Ascending aorta (tissue), 2 donors: ENCODE measurements at regions not wholly inside any gene's neighbourhood (a gene's known extent, or its start where the extent isn't known, plus 50 kb on each side); places are given as distances from the start of the nearest gene placed in this dataset.

Experiments used
- DNase-seq, 2 donors: peaks; one replicate each; pipeline ENCODE4 v3.0.0-alpha.2; 2019; ENCODE audit warnings: low spot score in 2 of 2
- H3K27ac ChIP-seq, 2 donors: fragments of 200-600 bp; sonication (generic); one replicate each; pipeline ENCODE4 v1.5.1; 2016 to 2017; ENCODE audit warnings: mild to moderate bottlenecking in 1 of 2
- H3K27me3 ChIP-seq: fragments of 200-600 bp; sonication (generic); one replicate; pipeline ENCODE4 v1.5.1; 2017
- H3K36me3 ChIP-seq, 2 donors: fragments of 200-600 bp; sonication (generic); one replicate each; pipeline ENCODE4 v1.5.1; 2016
- H3K4me1 ChIP-seq, 2 donors: fragments of 200-600 bp; sonication (generic); one replicate each; pipeline ENCODE4 v1.5.1; 2016 to 2017; ENCODE audit warnings: mild to moderate bottlenecking in 1 of 2
- H3K4me3 ChIP-seq, 2 donors: fragments of 200-600 bp; sonication (generic); one replicate each; pipeline ENCODE4 v1.5.1; 2016 to 2017; ENCODE audit warnings: mild to moderate bottlenecking in 1 of 2
- H3K9me3 ChIP-seq, 2 donors: fragments of 200-600 bp; sonication (generic); one replicate each; pipeline ENCODE4 v1.5.1; 2016
- CTCF ChIP-seq, 3 experiments: fragments of 200-600 bp in 2 of 3; fragments of 450-650 bp in 1 of 3; sonication (generic) in 2 of 3; IDR thresholded peaks; one replicate each; pipeline ENCODE4 v1.5.1; 2016 to 2019; ENCODE audit warnings: antibody characterized with exemption in 3 of 3, mild to moderate bottlenecking in 1 of 3, moderate library complexity in 1 of 3
- intact Hi-C: fragments of 100-400 bp; cut with DNase I; formaldehyde crosslinking; loops from one replicate; pipeline ENCODE4 v1.15.1; 2023

DNA sequence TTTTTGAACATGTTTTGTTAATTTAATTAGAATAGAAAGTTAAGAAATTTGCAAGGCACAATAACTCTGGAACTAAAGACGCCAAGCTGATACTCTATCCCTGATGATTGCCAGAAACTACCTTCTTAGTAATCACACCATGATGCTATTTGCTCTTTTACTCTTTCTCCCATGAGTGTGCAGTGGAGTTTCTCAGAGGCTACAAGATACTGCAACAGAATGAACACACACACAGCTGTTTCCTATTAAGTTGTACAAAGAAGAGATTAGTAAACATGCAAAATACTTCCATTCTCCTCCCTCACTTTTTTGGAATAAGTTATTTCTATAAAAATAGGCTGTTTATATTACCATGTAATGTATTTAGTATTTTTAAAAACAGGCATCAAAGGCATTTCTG is 1367.5 kb downstream of the AACS start:
- DNase-seq = no peak
- no peak for TF ChIP-seq CTCF (IDR thresholded peaks at IDR 0.05)

GRCh38 chr12:126434412-126434985 is 1369.3 kb downstream of the AACS start:
- DNase-seq = no peak
- Histone ChIP-seq H3K27me3 (no peaks in the 10 kb centered on the region), H3K4me3 (no peak overlapping the region), H3K4me1 (no peaks in the 10 kb centered on the region), H3K36me3 (no peaks in the 10 kb centered on the region), H3K27ac (no peak overlapping the region), H3K9me3 (no peaks in the 10 kb centered on the region)
- intact Hi-C loops = no loop called here
- no peak for TF ChIP-seq CTCF (IDR thresholded peaks at IDR 0.05)

More for the DNA sequence above, 1367.5 kb downstream of the AACS start:
- intact Hi-C loops = no loop called here
- Histone ChIP-seq H3K36me3 (no peaks in the 10 kb centered on the region), H3K9me3 (no peaks in the 10 kb centered on the region), H3K4me1 (no peaks in the 10 kb centered on the region), H3K4me3 (no peak overlapping the region), H3K27ac (no peak overlapping the region), H3K27me3 (no peaks in the 10 kb centered on the region)

GRCh38 chr12:126436041-126436440 is 1370.8 kb downstream of the AACS start:
- Histone ChIP-seq H3K4me3 (no peak overlapping the region), H3K9me3 (no peaks in the 10 kb centered on the region), H3K27me3 (no peaks in the 10 kb centered on the region), H3K27ac (no peak overlapping the region), H3K4me1 (no peaks in the 10 kb centered on the region), H3K36me3 (no peaks in the 10 kb centered on the region)
- no peak for DNase-seq
- no peak for TF ChIP-seq CTCF (IDR thresholded peaks at IDR 0.05)
- intact Hi-C loops = no loop called here

DNA sequence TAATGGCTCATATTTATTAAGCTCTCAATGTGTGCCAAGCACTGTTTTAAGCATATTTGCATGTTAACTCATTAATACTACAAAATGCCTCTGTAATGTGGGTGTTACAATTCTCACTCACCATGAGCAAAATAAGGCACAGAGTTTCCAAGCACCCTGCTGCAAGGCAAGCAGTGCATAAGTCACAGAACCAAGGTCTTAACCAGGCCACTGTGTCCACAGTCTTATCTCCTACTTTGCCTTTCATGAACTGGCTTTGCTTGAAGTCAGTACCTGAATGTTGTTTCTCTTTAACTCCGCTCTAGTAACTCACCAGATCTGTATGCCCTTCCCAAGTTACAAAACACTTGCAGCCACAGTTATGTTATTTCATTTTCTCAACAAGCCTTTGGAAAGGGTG is 1372.7 kb downstream of the AACS start:
- Histone ChIP-seq H3K4me1 (no peaks in the 10 kb centered on the region), H3K27ac (no peak overlapping the region), H3K9me3 (no peaks in the 10 kb centered on the region), H3K4me3 (no peak overlapping the region), H3K36me3 (no peaks in the 10 kb centered on the region), H3K27me3 (no peaks in the 10 kb centered on the region)
- no peak for TF ChIP-seq CTCF (IDR thresholded peaks at IDR 0.05)
- intact Hi-C loops = no loop called here
- DNase-seq = no peak

DNA sequence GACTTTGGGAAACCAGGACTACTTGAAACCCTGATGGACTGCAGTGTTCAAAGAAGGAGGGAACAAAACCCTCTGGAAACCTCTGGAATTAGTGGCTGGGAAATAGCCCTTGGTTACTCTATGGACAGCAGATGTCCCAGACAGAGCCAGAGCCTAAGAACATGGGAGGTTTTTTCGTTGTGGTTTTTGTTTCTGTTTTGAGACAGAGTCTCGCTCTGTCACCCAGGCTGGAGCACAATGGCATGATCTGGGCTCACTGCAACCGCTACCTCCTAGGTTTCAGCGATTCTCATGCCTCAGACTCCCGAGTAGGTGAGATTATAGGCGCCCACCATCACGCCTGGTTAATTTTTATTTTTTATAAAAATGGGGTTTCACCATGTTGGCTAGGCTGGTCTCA is 1378.7 kb downstream of the AACS start:
- intact Hi-C loops = no loop called here
- TF ChIP-seq CTCF (IDR thresholded peaks at IDR 0.05) = no peak

DNA sequence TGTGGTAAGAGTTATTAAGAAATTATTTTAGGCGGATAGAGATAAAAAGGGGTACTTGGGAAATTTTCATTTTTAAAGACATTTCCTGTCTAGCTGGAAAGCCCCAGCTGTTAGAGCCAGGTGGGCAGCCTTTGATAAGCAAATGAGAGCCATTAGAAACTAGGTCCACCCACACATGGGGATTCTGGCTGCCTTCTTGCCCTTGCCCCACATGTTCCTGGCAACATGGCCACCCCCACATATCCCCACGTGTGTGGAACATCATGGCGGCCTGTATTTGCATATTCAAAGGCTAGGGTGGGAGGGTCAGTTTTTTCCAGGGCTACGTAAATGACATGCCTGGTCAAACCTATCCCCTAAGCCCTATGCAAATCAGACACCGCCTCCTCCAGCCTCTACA is 1382.1 kb downstream of the AACS start:
- H3K4me1 ChIP-seq = no peaks in the 10 kb centered on the region
- intact Hi-C loops = no loop called here
- no peaks in the 10 kb centered on the region for H3K27me3 ChIP-seq
- no peaks in the 10 kb centered on the region for H3K9me3 ChIP-seq
- no peak overlapping the region for H3K4me3 ChIP-seq
- H3K27ac ChIP-seq = no peak overlapping the region
- no peak for DNase-seq
- H3K36me3 ChIP-seq = no peaks in the 10 kb centered on the region
- no peak for TF ChIP-seq CTCF (IDR thresholded peaks at IDR 0.05)

More for the DNA sequence above, 1378.7 kb downstream of the AACS start:
- no peaks in the 10 kb centered on the region for H3K36me3 ChIP-seq
- H3K4me3 ChIP-seq = no peak overlapping the region
- H3K27me3 ChIP-seq = no peaks in the 10 kb centered on the region
- DNase-seq = no peak
- no peak overlapping the region for H3K27ac ChIP-seq
- no peaks in the 10 kb centered on the region for H3K9me3 ChIP-seq
- no peaks in the 10 kb centered on the region for H3K4me1 ChIP-seq
